GM21723 (cell line): ENCODE measurements at regions not wholly inside any gene's neighbourhood (a gene's known extent, or its start where the extent isn't known, plus 50 kb on each side); places are given as distances from the start of the nearest gene placed in this dataset.
A peak's percentile ranks its signal among the peaks of the same experiment; 100 is the strongest.
"Not testable (repeated sequence)": the region's sequence is repeated elsewhere in the genome, so short reads cannot be mapped to it uniquely, and the experiment has no call there.

Experiments
- ATAC-seq: cut with Tn5 transposase; IDR thresholded peaks from one replicate; pipeline ENCODE4 v1.9.1; 2021; ENCODE audit warnings: mild to moderate bottlenecking, moderate library complexity; ENCODE audit not compliant: unreplicated experiment

GRCh38 chr2:16927398-16927797 lies 261.8 kb upstream of the CYRIA start:
- ATAC-seq, result no peak

GRCh38 chr2:16925145-16925544 lies 259.5 kb upstream of the CYRIA start:
- ATAC-seq, result no peak

- not testable (repeated sequence) for ATAC-seq
These were observed 249.7 kb upstream of the CYRIA start for GRCh38 chr2:16915341-16915755.

GRCh38 chr2:16911746-16912145 lies 246.1 kb upstream of the CYRIA start:
- ATAC-seq, result no peak

- ATAC-seq, result no peak
These were observed 243.0 kb upstream of the CYRIA start for GRCh38 chr2:16908656-16909055.

- ATAC-seq, result no peak
These were observed 242.1 kb upstream of the CYRIA start for GRCh38 chr2:16907645-16908282.

- not testable (repeated sequence) for ATAC-seq
These were observed 239.7 kb upstream of the CYRIA start for GRCh38 chr2:16905325-16905724.

GRCh38 chr2:16900405-16901025 lies 234.9 kb upstream of the CYRIA start:
- ATAC-seq, result peak; percentile 92

- no peak for ATAC-seq
These were observed 234.3 kb upstream of the CYRIA start for GRCh38 chr2:16899958-16900357.

GRCh38 chr2:16890081-16890480 lies 224.4 kb upstream of the CYRIA start:
- ATAC-seq, result no peak

- no peak for ATAC-seq
These were observed 219.4 kb upstream of the CYRIA start for GRCh38 chr2:16885027-16885426.

GRCh38 chr2:16882706-16883105 lies 217.1 kb upstream of the CYRIA start:
- ATAC-seq, result no peak

GRCh38 chr2:16881122-16881521 lies 215.5 kb upstream of the CYRIA start:
- ATAC-seq, result no peak

GRCh38 chr2:16871411-16871810 lies 205.8 kb upstream of the CYRIA start:
- ATAC-seq, result no peak

GRCh38 chr2:16870491-16871076 lies 204.9 kb upstream of the CYRIA start:
- no peak for ATAC-seq

GRCh38 chr2:16869711-16870110 lies 204.1 kb upstream of the CYRIA start:
- ATAC-seq, result no peak

GRCh38 chr2:16862471-16862870 lies 196.8 kb upstream of the CYRIA start:
- no peak for ATAC-seq

GRCh38 chr2:16861530-16861929 lies 195.9 kb upstream of the CYRIA start:
- no peak for ATAC-seq

- ATAC-seq, result no peak
These were observed 195.5 kb upstream of the CYRIA start for GRCh38 chr2:16861111-16861510.

GRCh38 chr2:16860627-16861026 lies 195.0 kb upstream of the CYRIA start:
- ATAC-seq, result no peak

GRCh38 chr2:16855183-16855582 lies 189.5 kb upstream of the CYRIA start:
- ATAC-seq, result no peak

- ATAC-seq, result no peak
These were observed 187.5 kb upstream of the CYRIA start for GRCh38 chr2:16853088-16853487.
